Activated T-helper 1 cell treated with anti-CD3 and anti-CD28 coated beads, Interleukin-12 subunit alpha, Interleukin-12 subunit beta, Interleukin-2, Interleukin-4 antibody, amounts not matched to agents 30 ng/mL and 10 ng/mL and 1 ng/mL, durations not matched to agents 14 hours and 24 hours and 36 hours (primary cell): ENCODE measurements at regions not wholly inside any gene's neighbourhood (a gene's known extent, or its start where the extent isn't known, plus 50 kb on each side); places are given as distances from the start of the nearest gene placed in this dataset.
"Not testable (repeated sequence)": the region's sequence is repeated elsewhere in the genome, so short reads cannot be mapped to it uniquely, and the experiment has no call there.

ENCODE experiments used
- DNase-seq: peaks from one replicate; pipeline ENCODE4 v3.0.0; 2021; ENCODE audit warnings: low spot score
- H3K27ac Mint-ChIP-seq: one replicate; pipeline ENCODE4 v1.8.0; 2021; ENCODE audit warnings: mild to moderate bottlenecking, mixed read lengths
- H3K27me3 Mint-ChIP-seq: one replicate; pipeline ENCODE4 v1.8.0; 2022; ENCODE audit warnings: mild to moderate bottlenecking, moderate library complexity, mixed read lengths; ENCODE audit not compliant: insufficient read depth
- H3K36me3 Mint-ChIP-seq: one replicate; pipeline ENCODE4 v1.8.0; 2021; ENCODE audit warnings: low read depth, mixed read lengths
- H3K4me1 Mint-ChIP-seq: one replicate; pipeline ENCODE4 v1.8.0; 2021; ENCODE audit warnings: low read depth, mixed read lengths
- H3K4me3 Mint-ChIP-seq: one replicate; pipeline ENCODE4 v1.8.0; 2021; ENCODE audit warnings: mild to moderate bottlenecking, moderate library complexity, mixed read lengths
- H3K9me3 Mint-ChIP-seq: one replicate; pipeline ENCODE4 v1.8.0; 2021; ENCODE audit warnings: mixed read lengths
- intact Hi-C: fragments of 100-400 bp; cut with micrococcal nuclease; formaldehyde crosslinking; loops from one replicate; pipeline ENCODE4 v1.15.1; 2024

DNA sequence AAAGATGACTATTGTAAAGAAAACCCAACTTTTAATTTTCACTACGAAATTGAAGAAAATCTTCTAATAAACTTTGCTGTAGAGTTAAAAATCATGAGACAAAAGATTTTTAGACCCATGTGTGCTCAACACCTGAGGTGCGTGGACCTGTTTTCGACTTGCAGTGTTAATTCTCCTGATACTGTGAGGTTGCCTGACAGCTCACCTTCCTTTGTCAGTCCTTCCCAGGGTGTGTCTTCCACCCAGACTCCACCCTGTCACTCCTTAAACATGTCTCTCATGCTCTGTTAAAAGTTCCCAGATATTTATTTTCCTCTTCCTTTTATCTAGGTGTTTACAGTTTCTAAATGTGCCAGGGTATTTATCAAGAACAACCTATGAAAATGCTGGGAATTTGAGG, 151.3 kb upstream of the NT5E start:
- Mint-ChIP-seq H3K27ac (no peak overlapping the region), H3K36me3 (no peaks in the 10 kb centered on the region), H3K9me3 (no peaks in the 10 kb centered on the region), H3K4me1 (no peaks in the 10 kb centered on the region), H3K27me3 (no peaks in the 10 kb centered on the region), H3K4me3 (no peak overlapping the region)
- DNase-seq, result no peak
- intact Hi-C loops, result no loop called here

DNA sequence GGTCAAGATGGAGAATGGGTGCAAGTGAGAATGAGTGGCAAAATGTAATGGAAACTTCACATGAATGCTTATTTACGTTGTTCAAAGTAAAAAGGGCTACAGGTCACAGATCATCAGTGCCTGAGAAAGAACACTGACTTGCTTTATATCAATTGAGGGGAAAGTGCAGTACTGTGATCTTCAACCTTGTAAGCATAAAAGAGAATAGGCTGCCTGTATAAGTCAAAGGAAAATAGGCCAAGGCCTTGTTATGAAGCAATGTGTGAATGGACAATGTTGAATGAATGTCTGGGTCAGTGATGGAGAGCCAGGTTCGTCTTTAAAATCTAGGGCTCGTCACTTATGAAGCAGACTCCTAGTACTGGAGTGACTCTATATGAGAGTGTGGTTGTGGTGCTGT, 158.6 kb upstream of the NT5E start:
- no peak overlapping the region for H3K27ac Mint-ChIP-seq
- H3K4me1 Mint-ChIP-seq, result no peaks in the 10 kb centered on the region
- no peak overlapping the region for H3K4me3 Mint-ChIP-seq
- no peak for DNase-seq
- H3K36me3 Mint-ChIP-seq, result no peaks in the 10 kb centered on the region
- H3K27me3 Mint-ChIP-seq, result no peaks in the 10 kb centered on the region
- intact Hi-C loops, result no loop called here
- peaks cover 5% of the 10 kb centered on the region for H3K9me3 Mint-ChIP-seq

DNA sequence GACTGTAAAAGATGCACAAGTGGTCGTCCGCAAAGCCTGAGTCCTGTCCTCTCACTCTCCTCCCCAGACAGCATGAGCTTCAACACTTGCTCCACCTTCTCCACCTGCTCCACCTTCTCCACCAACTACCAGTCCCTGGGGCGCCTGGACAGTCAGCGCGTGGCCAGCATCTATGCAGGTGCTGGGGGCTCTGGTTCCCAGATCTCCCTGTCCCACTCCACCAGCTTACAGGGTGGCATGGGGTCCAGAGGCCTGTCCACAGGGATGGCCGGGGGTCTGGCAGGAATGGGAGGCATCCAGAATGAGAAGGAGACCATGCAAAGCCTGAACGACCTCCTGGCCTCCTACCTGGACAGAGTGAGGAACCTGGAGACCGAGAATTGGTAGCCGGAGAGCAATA, 162.2 kb upstream of the NT5E start:
- peaks cover 5% of the 10 kb centered on the region for H3K9me3 Mint-ChIP-seq
- no peak for DNase-seq
- H3K27ac Mint-ChIP-seq, result no peak overlapping the region
- no peaks in the 10 kb centered on the region for H3K27me3 Mint-ChIP-seq
- H3K36me3 Mint-ChIP-seq, result no peaks in the 10 kb centered on the region
- no peaks in the 10 kb centered on the region for H3K4me1 Mint-ChIP-seq
- H3K4me3 Mint-ChIP-seq, result no peak overlapping the region
- intact Hi-C loops, result no loop called here

DNA sequence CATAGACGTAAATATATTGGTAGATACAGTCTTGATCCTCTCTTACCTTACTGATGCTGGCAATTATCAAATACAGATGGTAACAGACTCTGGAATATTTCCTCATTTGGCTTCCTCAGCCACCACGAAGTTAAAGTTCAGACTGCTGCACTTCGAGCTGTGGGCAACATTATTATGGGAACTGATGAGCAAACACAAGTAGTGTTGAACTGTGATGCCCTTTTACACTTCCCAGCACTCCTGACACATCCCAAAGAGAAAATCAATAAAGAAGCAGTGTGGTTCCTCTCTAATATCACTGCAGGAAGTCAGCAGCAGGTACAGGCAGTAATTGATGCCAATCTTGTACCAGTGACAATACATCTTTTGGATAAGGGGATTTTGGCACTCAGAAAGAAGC, 162.7 kb upstream of the NT5E start:
- no peak for DNase-seq
- no peak overlapping the region for H3K27ac Mint-ChIP-seq
- H3K4me3 Mint-ChIP-seq, result no peak overlapping the region
- peaks cover 5% of the 10 kb centered on the region for H3K9me3 Mint-ChIP-seq
- intact Hi-C loops, result no loop called here
- no peaks in the 10 kb centered on the region for H3K36me3 Mint-ChIP-seq
- no peaks in the 10 kb centered on the region for H3K27me3 Mint-ChIP-seq
- H3K4me1 Mint-ChIP-seq, result no peaks in the 10 kb centered on the region

DNA sequence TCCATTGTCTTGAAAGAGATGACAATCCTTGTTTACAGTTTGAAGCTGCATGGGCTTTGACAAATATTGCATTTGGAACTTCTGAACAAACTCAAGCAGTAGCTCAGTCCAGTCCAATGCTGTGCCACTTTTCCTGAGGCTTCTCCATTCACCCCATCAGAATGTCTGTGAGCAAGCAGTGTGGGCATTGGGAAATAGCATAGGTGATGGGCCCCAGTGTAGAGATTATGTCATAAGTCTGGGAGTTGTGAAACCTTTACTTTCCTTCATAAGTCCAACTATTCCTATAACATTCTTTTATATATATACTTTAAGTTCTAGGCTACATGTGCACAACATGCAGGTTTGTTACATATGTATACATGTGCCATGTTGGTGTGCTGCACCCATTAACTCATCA, 163.4 kb upstream of the NT5E start:
- H3K4me1 Mint-ChIP-seq, H3K27ac Mint-ChIP-seq, H3K9me3 Mint-ChIP-seq, H3K4me3 Mint-ChIP-seq, intact Hi-C loops, H3K36me3 Mint-ChIP-seq, H3K27me3 Mint-ChIP-seq, DNase-seq: not testable (repeated sequence)

DNA sequence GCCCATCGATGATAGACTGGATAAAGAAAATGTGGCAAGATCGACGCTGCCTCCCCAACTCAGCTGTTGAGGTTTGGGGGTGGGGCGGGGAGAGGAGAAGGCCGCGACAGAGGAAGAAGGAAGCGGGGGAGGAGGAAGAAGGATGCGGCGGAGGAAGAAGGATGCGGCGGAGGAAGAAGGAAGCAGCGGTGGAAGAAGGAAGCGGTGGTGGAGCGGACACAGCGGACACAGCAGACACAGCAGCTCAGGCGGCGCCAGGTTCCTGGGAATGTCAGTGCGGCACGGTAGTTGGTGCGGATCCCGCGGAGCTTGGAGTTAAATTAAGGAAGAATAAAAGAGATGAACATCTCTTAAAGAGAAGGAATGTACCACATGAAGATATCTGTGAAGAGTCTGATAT, 163.9 kb upstream of the NT5E start:
- Mint-ChIP-seq H3K4me1 (no peaks in the 10 kb centered on the region), H3K27ac (no peak overlapping the region), H3K4me3 (no peak overlapping the region), H3K36me3 (no peaks in the 10 kb centered on the region), H3K27me3 (no peaks in the 10 kb centered on the region), H3K9me3 (peaks cover 5% of the 10 kb centered on the region)
- no peak for DNase-seq
- intact Hi-C loops, result no loop called here

DNA sequence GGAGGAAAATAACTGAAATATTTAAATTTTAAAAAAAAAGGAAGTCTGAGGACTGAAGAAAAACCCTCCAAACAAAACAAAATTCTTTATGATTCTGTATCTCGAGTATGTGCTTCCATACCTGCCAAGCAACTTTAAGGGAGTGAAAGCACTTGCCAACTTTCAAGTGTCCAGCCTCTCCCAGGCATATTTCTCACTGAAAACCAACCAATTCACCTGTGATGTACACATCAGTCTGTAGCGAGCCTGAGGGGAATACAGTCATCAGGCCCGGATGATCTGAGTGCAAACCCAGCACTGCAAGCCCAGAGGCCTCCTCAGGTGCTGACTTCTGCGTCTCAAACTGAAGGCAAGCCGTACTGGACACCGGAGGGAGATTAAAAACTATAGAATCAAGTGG, 164.8 kb upstream of the NT5E start:
- intact Hi-C loops, result no loop called here
- Mint-ChIP-seq H3K27ac (no peak overlapping the region), H3K27me3 (no peaks in the 10 kb centered on the region), H3K4me3 (no peak overlapping the region), H3K36me3 (no peaks in the 10 kb centered on the region), H3K4me1 (no peaks in the 10 kb centered on the region), H3K9me3 (peaks cover 5% of the 10 kb centered on the region)
- DNase-seq, result no peak

DNA sequence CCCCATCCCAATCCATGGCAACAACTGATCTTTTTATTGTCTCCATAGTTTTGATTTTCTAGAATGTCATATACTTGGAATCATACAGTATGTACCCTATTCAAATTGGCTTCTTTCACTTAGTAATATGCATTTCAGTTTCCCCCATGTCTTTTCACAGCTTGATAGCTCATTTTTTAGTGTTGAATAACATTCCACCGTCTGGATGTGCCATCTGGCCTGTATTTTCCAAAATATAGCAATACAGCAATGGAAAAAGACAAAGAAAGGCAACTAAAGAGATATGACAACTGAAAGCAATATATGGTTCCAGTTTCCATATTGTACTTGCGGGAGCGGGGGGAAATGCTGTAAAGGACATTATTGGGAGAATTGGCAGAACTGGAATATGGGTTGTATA, 166.4 kb upstream of the NT5E start:
- Mint-ChIP-seq H3K27ac (no peak overlapping the region), H3K9me3 (peaks cover 4% of the 10 kb centered on the region), H3K4me1 (no peaks in the 10 kb centered on the region), H3K36me3 (no peaks in the 10 kb centered on the region), H3K4me3 (no peak overlapping the region), H3K27me3 (no peaks in the 10 kb centered on the region)
- intact Hi-C loops, result no loop called here
- DNase-seq, result no peak

DNA sequence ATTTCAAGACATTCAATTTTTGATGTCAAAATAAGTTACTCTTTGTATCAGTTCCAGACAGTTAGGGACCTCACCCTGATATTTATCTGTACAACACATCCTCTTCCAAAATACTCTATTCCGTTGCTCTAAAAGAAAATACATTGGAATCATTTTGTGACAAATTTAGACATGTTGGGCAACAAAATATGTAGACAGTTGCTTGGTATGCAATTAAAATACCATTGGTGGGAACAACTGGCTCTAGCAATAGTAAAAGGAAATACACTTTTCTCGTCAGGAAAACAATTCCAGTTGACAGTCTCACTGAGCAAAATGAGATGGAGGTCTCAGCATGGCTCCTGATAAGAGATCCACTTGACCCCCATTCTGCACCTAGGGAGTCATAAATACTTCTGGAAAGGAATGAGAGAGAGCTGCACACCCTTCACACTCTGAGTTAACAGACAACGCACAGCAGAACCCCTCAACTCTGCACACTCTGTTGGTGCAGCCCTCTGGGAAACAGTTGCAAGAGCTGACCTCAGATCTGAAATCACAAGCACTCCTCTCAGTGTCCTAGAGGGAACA, 171.3 kb upstream of the NT5E start:
- H3K27ac Mint-ChIP-seq, result no peak overlapping the region
- no peaks in the 10 kb centered on the region for H3K27me3 Mint-ChIP-seq
- DNase-seq, result no peak
- intact Hi-C loops, result no loop called here
- no peak overlapping the region for H3K4me3 Mint-ChIP-seq
- no peaks in the 10 kb centered on the region for H3K4me1 Mint-ChIP-seq
- no peaks in the 10 kb centered on the region for H3K9me3 Mint-ChIP-seq
- H3K36me3 Mint-ChIP-seq, result no peaks in the 10 kb centered on the region

DNA sequence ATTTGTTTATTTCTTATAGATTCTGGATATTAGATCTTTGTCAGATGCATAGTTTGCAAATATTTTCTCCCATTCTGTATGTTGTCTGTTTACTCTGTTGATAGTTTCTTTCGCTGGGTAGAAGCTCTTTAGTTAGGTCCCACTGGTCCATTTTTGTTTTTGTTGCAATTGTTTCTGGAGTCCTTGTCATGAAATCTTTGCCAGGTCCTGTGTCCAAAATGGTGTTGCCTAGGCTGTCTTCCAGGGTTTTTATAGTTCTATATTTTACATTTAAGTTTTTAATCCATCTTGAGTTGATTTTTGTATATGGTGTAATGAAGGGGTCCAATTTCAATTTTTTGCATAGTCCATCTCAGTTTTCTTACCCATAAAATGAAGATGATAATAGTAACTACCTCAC, 173.9 kb upstream of the NT5E start:
- H3K27me3 Mint-ChIP-seq, H3K9me3 Mint-ChIP-seq, intact Hi-C loops, H3K27ac Mint-ChIP-seq, H3K4me3 Mint-ChIP-seq, H3K4me1 Mint-ChIP-seq, H3K36me3 Mint-ChIP-seq, DNase-seq: not testable (repeated sequence)

DNA sequence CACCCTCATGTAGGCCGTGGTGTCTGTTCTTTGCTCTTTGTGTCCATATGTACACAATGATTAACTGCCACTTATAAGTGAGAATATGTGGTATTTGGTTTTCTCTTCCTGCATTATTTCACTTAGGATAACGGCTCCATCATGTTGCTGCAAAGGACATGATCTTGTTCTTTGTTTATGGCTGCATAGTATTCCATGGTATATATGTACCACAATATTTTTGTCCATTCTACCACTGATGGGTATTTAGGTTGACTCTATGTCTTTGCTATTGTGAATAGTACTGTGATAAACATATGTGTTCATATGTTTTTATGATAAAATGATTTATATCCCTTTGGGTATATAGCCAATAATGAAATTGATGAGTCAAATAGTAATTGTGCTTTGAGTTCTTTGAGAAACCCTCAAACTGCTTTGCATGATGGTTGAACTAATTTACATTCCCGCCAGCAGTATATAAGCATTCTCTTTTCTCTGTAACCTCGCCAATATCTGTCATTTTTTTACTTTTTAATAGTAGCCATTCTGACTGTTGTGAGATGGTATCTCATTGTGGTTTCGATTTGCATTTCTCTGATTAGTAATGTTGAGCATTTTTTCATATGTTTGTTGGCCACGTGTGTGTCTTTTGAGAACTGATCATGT, 174.4 kb upstream of the NT5E start:
- H3K9me3 Mint-ChIP-seq, result no peaks in the 10 kb centered on the region
- intact Hi-C loops, result no loop called here
- no peaks in the 10 kb centered on the region for H3K27me3 Mint-ChIP-seq
- H3K4me3 Mint-ChIP-seq, result no peak overlapping the region
- no peaks in the 10 kb centered on the region for H3K4me1 Mint-ChIP-seq
- no peak for DNase-seq
- H3K36me3 Mint-ChIP-seq, result no peaks in the 10 kb centered on the region
- no peak overlapping the region for H3K27ac Mint-ChIP-seq

DNA sequence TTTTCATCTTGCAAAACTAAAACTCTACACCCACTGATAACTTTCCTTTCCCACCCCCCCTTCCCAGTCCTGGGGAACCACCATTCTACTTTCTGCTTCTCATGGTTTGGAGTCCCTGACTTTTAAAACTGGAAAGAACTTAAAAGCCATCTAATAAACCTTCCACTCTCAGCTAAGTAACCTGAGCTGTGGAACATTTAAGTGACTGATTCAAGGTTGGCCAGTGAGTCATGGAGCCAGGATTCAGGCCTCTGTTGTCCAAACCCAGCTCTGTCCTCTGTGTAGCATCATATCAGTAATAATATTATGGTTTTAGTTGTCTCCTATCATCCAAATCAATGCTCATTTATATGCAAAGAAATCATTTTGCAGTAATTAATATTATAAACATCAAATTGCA, 176.0 kb upstream of the NT5E start:
- DNase-seq, result no peak
- Mint-ChIP-seq H3K27ac (no peak overlapping the region), H3K27me3 (no peaks in the 10 kb centered on the region), H3K36me3 (no peaks in the 10 kb centered on the region), H3K4me1 (no peaks in the 10 kb centered on the region), H3K4me3 (no peak overlapping the region), H3K9me3 (no peaks in the 10 kb centered on the region)
- intact Hi-C loops, result no loop called here

DNA sequence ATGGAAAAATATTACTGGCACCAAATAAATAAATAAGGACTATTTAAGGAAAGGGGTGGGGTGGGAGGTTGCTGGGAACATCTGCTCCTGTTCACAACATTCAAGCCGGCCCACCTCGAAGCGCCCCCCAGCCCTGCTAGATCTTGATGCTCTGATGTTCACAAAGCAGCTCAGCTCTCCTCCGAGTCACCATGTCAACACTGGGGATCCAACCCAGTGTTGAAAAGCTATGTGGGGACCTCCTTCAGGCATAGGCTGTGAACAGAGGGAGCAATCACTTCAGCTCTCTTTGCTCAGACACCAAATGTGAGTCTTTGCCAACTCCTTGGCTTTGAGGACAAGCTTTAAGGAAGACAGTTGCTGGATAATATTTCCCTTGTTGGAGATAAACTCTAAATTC, 176.8 kb upstream of the NT5E start:
- Mint-ChIP-seq H3K27ac (no peak overlapping the region), H3K4me1 (no peaks in the 10 kb centered on the region), H3K27me3 (no peaks in the 10 kb centered on the region), H3K36me3 (no peaks in the 10 kb centered on the region), H3K9me3 (no peaks in the 10 kb centered on the region), H3K4me3 (no peak overlapping the region)
- DNase-seq, result no peak
- intact Hi-C loops, result no loop called here

DNA sequence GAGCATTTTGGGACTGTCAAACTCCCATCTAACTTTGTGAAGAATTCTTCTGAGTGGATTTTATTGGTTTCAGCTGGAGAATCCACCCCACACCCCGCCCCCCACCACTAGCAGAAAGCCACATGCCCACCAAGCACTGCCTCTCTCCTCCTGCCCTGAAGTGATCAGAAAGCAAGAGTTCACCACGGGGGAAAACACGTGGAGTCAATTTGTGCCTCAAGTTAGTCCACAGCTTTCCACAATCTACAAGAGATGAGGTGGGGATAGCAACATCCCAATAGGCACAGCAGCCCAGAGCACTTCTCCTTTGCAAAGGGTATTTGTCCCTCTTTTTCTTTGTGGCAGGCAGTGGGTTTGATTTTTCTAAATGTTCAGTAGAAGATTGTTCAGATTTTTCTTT, 177.3 kb upstream of the NT5E start:
- Mint-ChIP-seq H3K27ac (no peak overlapping the region), H3K27me3 (no peaks in the 10 kb centered on the region), H3K9me3 (no peaks in the 10 kb centered on the region), H3K4me3 (no peak overlapping the region), H3K4me1 (no peaks in the 10 kb centered on the region), H3K36me3 (no peaks in the 10 kb centered on the region)
- no peak for DNase-seq
- intact Hi-C loops, result no loop called here
